ENCODE measurements at regions not wholly inside any gene's neighbourhood (a gene's known extent, or its start where the extent isn't known, plus 50 kb on each side); places are given as distances from the start of the nearest gene placed in this dataset.

- intact Hi-C loops (cut with micrococcal nuclease; ENCODE audit: unreplicated experiment) (no loop called here), in situ Hi-C loops (cut with HindIII; ENCODE audit: extremely low pct_ligation_motif_present, low pct_unique_long_range_greater_than_20kb) (loop anchor here (25.0 kb wide), 1 partner anchor 1914 kb away; no protein-coding TSS in a partner anchor)
- no peak for ATAC-seq
- BruUV-seq (replicated peaks): no TSS peak
- no peak overlapping the region for H3K9ac ChIP-seq (ENCODE audit: insufficient read depth, low read depth, low read length)
- H3K4me2 ChIP-seq (ENCODE audit: low read depth, low read length): no peak overlapping the region
- no peak overlapping the region for H3K4me3 ChIP-seq (replicated peaks in 1 of 3; ENCODE audit: insufficient read depth in 1 of 3, low read depth in 2 of 3, low read length in 3 of 3)
- DNase-seq (ENCODE audit: low spot score): no peak
- H3K27ac ChIP-seq (ENCODE audit: extremely low read length, insufficient read depth, low read length): no peak overlapping the region
- 0% methylated on average over 1 of the region's 1 CpG for WGBS (ENCODE audit: low lambda C conversion rate)
- no peaks in the 10 kb centered on the region for H3K4me1 ChIP-seq (ENCODE audit: insufficient read depth, low read length)
- H3K79me2 ChIP-seq (ENCODE audit: insufficient read depth, low read length): no peaks in the 10 kb centered on the region
- no peaks in the 10 kb centered on the region for H3K27me3 ChIP-seq (ENCODE audit: control insufficient read depth in 1 of 2, insufficient read depth in 2 of 2, low read length in 2 of 2)
- TF ChIP-seq YEATS4 (CRISPR knock-in tag; IDR thresholded peaks at IDR 0.05; ENCODE audit: borderline replicate concordance) (no peak), ZNF180 (CRISPR knock-in tag; IDR thresholded peaks at IDR 0.05; ENCODE audit: borderline replicate concordance, low read depth) (no peak), ZNF615 (CRISPR knock-in tag; IDR thresholded peaks at IDR 0.05; ENCODE audit: borderline replicate concordance) (no peak), KAT8 (CRISPR knock-in tag; IDR thresholded peaks at IDR 0.05) (no peak), SPEN (CRISPR knock-in tag; IDR thresholded peaks at IDR 0.05; ENCODE audit: low read depth) (no peak), THAP11 (CRISPR knock-in tag; IDR thresholded peaks at IDR 0.05) (no peak), TAF1 (CRISPR knock-in tag; IDR thresholded peaks at IDR 0.05) (no peak), SOX5 (CRISPR knock-in tag; IDR thresholded peaks at IDR 0.05; ENCODE audit: borderline replicate concordance) (no peak), GTF3A (CRISPR knock-in tag; conservative IDR thresholded peaks at IDR 0.05) (no peak), FOXO1 (CRISPR knock-in tag; IDR thresholded peaks at IDR 0.05) (no peak), TCF7 (IDR thresholded peaks at IDR 0.05; ENCODE audit: low read depth) (no peak), YEATS2 (CRISPR knock-in tag; IDR thresholded peaks at IDR 0.05; ENCODE audit: borderline replicate concordance) (no peak)
- no peaks in the 10 kb centered on the region for H4K20me1 ChIP-seq (ENCODE audit: insufficient read depth, low read length)
- H3K9me3 ChIP-seq (ENCODE audit: low read length): no peaks in the 10 kb centered on the region
- no peak for FAIRE-seq
- no peaks in the 10 kb centered on the region for H3K36me3 ChIP-seq (replicated peaks in 1 of 2; ENCODE audit: control insufficient read depth in 1 of 2, insufficient read depth in 2 of 2, low read length in 2 of 2)
- ChIA-PET CTCF (ENCODE audit: low intra/inter-chr PET ratio, low total read pairs) (no interaction called here), POLR2A (no interaction called here)
- H2AFZ ChIP-seq (ENCODE audit: low read length): no peak overlapping the region
Observed at GRCh38 chr3:161573136-161573535, 76.5 kb downstream of the OTOL1 start.

GRCh38 chr3:161575901-161576300 is 79.3 kb downstream of the OTOL1 start:
- BruUV-seq (replicated peaks): no TSS peak
- DNase-seq (ENCODE audit: low spot score): no peak
- no peaks in the 10 kb centered on the region for H3K79me2 ChIP-seq (ENCODE audit: insufficient read depth, low read length)
- H3K4me1 ChIP-seq (ENCODE audit: insufficient read depth, low read length): no peaks in the 10 kb centered on the region
- H3K9ac ChIP-seq (ENCODE audit: insufficient read depth, low read depth, low read length): no peak overlapping the region
- H3K4me2 ChIP-seq (ENCODE audit: low read depth, low read length): no peak overlapping the region
- in situ Hi-C loops (cut with HindIII; ENCODE audit: extremely low pct_ligation_motif_present, low pct_unique_long_range_greater_than_20kb): no loop called here
- H3K9me3 ChIP-seq (ENCODE audit: low read length): no peaks in the 10 kb centered on the region
- no peaks in the 10 kb centered on the region for H4K20me1 ChIP-seq (ENCODE audit: insufficient read depth, low read length)
- no peak for ATAC-seq
- no peak overlapping the region for H3K4me3 ChIP-seq (replicated peaks in 1 of 3; ENCODE audit: insufficient read depth in 1 of 3, low read depth in 2 of 3, low read length in 3 of 3)
- no peaks in the 10 kb centered on the region for H3K36me3 ChIP-seq (replicated peaks in 1 of 2; ENCODE audit: control insufficient read depth in 1 of 2, insufficient read depth in 2 of 2, low read length in 2 of 2)
- CTCF ChIA-PET (ENCODE audit: low intra/inter-chr PET ratio, low total read pairs): no interaction called here
- POLR2A ChIA-PET: no interaction called here
- no peak overlapping the region for H2AFZ ChIP-seq (ENCODE audit: low read length)
- no peak for FAIRE-seq
- intact Hi-C loops (cut with micrococcal nuclease; ENCODE audit: unreplicated experiment): no loop called here
- no peaks in the 10 kb centered on the region for H3K27me3 ChIP-seq (ENCODE audit: control insufficient read depth in 1 of 2, insufficient read depth in 2 of 2, low read length in 2 of 2)
- no peak overlapping the region for H3K27ac ChIP-seq (ENCODE audit: extremely low read length, insufficient read depth, low read length)
- WGBS (ENCODE audit: low lambda C conversion rate): 27% methylated on average over 2 of the region's 2 CpGs
- TF ChIP-seq ZNF512 (CRISPR knock-in tag; IDR thresholded peaks at IDR 0.05) (no peak), NFE2L1 (CRISPR knock-in tag; IDR thresholded peaks at IDR 0.05; ENCODE audit: borderline replicate concordance) (no peak), DZIP1 (CRISPR knock-in tag; IDR thresholded peaks at IDR 0.05) (no peak), ZNF329 (CRISPR knock-in tag; IDR thresholded peaks at IDR 0.05; ENCODE audit: low read depth) (no peak), MAFG (CRISPR knock-in tag; IDR thresholded peaks at IDR 0.05) (no peak), KLF11 (CRISPR knock-in tag; IDR thresholded peaks at IDR 0.05) (no peak)

Data from HepG2 (cell line).